ENCODE measurements at regions not wholly inside any gene's neighbourhood (a gene's known extent, or its start where the extent isn't known, plus 50 kb on each side); places are given as distances from the start of the nearest gene placed in this dataset.
"Not testable (repeated sequence)": the region's sequence is repeated elsewhere in the genome, so short reads cannot be mapped to it uniquely, and the experiment has no call there.

GRCh38 chr1:229900220-229900619 lies 166.8 kb upstream of the GALNT2 start:
- no peak overlapping the region for H3K4me3 ChIP-seq (ENCODE audit: low read depth, low read length)
- DNase-seq (ENCODE audit: low read depth): no peak
- no peak for TF ChIP-seq CTCF (IDR thresholded peaks at IDR 0.05; ENCODE audit: low read depth, low read length, missing control alignments)

GRCh38 chr1:229905031-229905545 lies 161.9 kb upstream of the GALNT2 start:
- no peak overlapping the region for H3K4me3 ChIP-seq (ENCODE audit: low read depth, low read length)
- DNase-seq (ENCODE audit: low read depth): no peak
- TF ChIP-seq CTCF (IDR thresholded peaks at IDR 0.05; ENCODE audit: low read depth, low read length, missing control alignments): no peak

GRCh38 chr1:229905652-229906051 lies 161.4 kb upstream of the GALNT2 start:
- no peak overlapping the region for H3K4me3 ChIP-seq (ENCODE audit: low read depth, low read length)
- no peak for TF ChIP-seq CTCF (IDR thresholded peaks at IDR 0.05; ENCODE audit: low read depth, low read length, missing control alignments)
- DNase-seq (ENCODE audit: low read depth): no peak

- no peak for TF ChIP-seq CTCF (IDR thresholded peaks at IDR 0.05; ENCODE audit: low read depth, low read length, missing control alignments)
- H3K4me3 ChIP-seq (ENCODE audit: low read depth, low read length): no peak overlapping the region
- no peak for DNase-seq (ENCODE audit: low read depth)
These were observed 159.0 kb upstream of the GALNT2 start for GRCh38 chr1:229907884-229908638.

GRCh38 chr1:229908689-229909088 lies 158.3 kb upstream of the GALNT2 start:
- H3K4me3 ChIP-seq (ENCODE audit: low read depth, low read length): no peak overlapping the region
- DNase-seq (ENCODE audit: low read depth): no peak
- no peak for TF ChIP-seq CTCF (IDR thresholded peaks at IDR 0.05; ENCODE audit: low read depth, low read length, missing control alignments)

- no peak overlapping the region for H3K4me3 ChIP-seq (ENCODE audit: low read depth, low read length)
- DNase-seq (ENCODE audit: low read depth): no peak
- no peak for TF ChIP-seq CTCF (IDR thresholded peaks at IDR 0.05; ENCODE audit: low read depth, low read length, missing control alignments)
These were observed 153.5 kb upstream of the GALNT2 start for GRCh38 chr1:229913489-229913888.

GRCh38 chr1:229919488-229919887 lies 147.6 kb upstream of the GALNT2 start:
- DNase-seq (ENCODE audit: low read depth): not testable (repeated sequence)

More at GRCh38 chr1:229919488-229919887, 147.6 kb upstream of the GALNT2 start:
- H3K4me3 ChIP-seq (ENCODE audit: low read depth, low read length): not testable (repeated sequence)

All from GM12864 (cell line).